Cerebellar cortex (tissue), 1 donor: ENCODE measurements at regions not wholly inside any gene's neighbourhood (a gene's known extent, or its start where the extent isn't known, plus 50 kb on each side); places are given as distances from the start of the nearest gene placed in this dataset.

Experiments
- DNase-seq: peaks from one replicate; pipeline ENCODE4 v3.0.0-alpha.2; 2015; ENCODE audit warnings: low spot score

- no peak for DNase-seq
Observed at GRCh38 chr6:163835439-163836171, 421.1 kb downstream of the QKI start.

GRCh38 chr6:163834226-163834970, 419.9 kb downstream of the QKI start:
- DNase-seq, result no peak

- DNase-seq, result no peak
Observed at GRCh38 chr6:163831736-163832135, 417.2 kb downstream of the QKI start.

- no peak for DNase-seq
Observed at GRCh38 chr6:163830641-163831040, 416.1 kb downstream of the QKI start.

GRCh38 chr6:163828038-163828795, 413.7 kb downstream of the QKI start:
- DNase-seq, result no peak

- DNase-seq, result no peak
Observed at GRCh38 chr6:163827143-163827542, 412.6 kb downstream of the QKI start.

GRCh38 chr6:163826629-163827028, 412.1 kb downstream of the QKI start:
- DNase-seq, result no peak

- DNase-seq, result no peak
Observed at GRCh38 chr6:163825033-163825432, 410.5 kb downstream of the QKI start.

GRCh38 chr6:163823577-163823976, 409.1 kb downstream of the QKI start:
- no peak for DNase-seq

GRCh38 chr6:163820745-163821458, 406.4 kb downstream of the QKI start:
- DNase-seq, result no peak

- DNase-seq, result no peak
Observed at GRCh38 chr6:163820171-163820570, 405.7 kb downstream of the QKI start.

GRCh38 chr6:163818719-163819118, 404.2 kb downstream of the QKI start:
- DNase-seq, result no peak

GRCh38 chr6:163816441-163816840, 401.9 kb downstream of the QKI start:
- no peak for DNase-seq

- DNase-seq, result no peak
Observed at GRCh38 chr6:163815796-163816195, 401.3 kb downstream of the QKI start.

GRCh38 chr6:163814494-163815364, 400.2 kb downstream of the QKI start:
- no peak for DNase-seq

- no peak for DNase-seq
Observed at GRCh38 chr6:163813979-163814493, 399.5 kb downstream of the QKI start.

GRCh38 chr6:163811317-163811716, 396.8 kb downstream of the QKI start:
- DNase-seq, result no peak

GRCh38 chr6:163809364-163809763, 394.8 kb downstream of the QKI start:
- no peak for DNase-seq

GRCh38 chr6:163808871-163809270, 394.4 kb downstream of the QKI start:
- no peak for DNase-seq

- no peak for DNase-seq
Observed at GRCh38 chr6:163808231-163808630, 393.7 kb downstream of the QKI start.
